NT2/D1 (cell line): ENCODE measurements at regions not wholly inside any gene's neighbourhood (a gene's known extent, or its start where the extent isn't known, plus 50 kb on each side); places are given as distances from the start of the nearest gene placed in this dataset.

Experiments used
- SUZ12 ChIP-seq: IDR thresholded peaks from 2 replicates; pipeline ENCODE4 v1.6.1; 2011; ENCODE audit not compliant: insufficient read length, insufficient read depth; ENCODE audit errors: extremely low read depth
- YY1 ChIP-seq: IDR thresholded peaks from 2 replicates; pipeline ENCODE4 v1.6.1; 2011; ENCODE audit not compliant: insufficient read length, insufficient read depth
- ZNF274 ChIP-seq: IDR thresholded peaks from 2 replicates; pipeline ENCODE4 v1.6.1; 2011; ENCODE audit warnings: mild to moderate bottlenecking, low read depth, low read length

GRCh38 chr7:41316410-41316809 lies 386.5 kb downstream of the INHBA start:
- TF ChIP-seq SUZ12, result no peak
- no peak for TF ChIP-seq YY1
- no peak for TF ChIP-seq ZNF274
